Thyroid gland (tissue), 4 donors: ENCODE measurements at regions not wholly inside any gene's neighbourhood (a gene's known extent, or its start where the extent isn't known, plus 50 kb on each side); places are given as distances from the start of the nearest gene placed in this dataset.

Experiments used
- DNase-seq, 2 donors: peaks; one replicate each; pipeline ENCODE4 v3.0.0-alpha.2; 2019
- H3K27ac ChIP-seq, 3 donors: fragments of 200-600 bp; sonication (generic); 1 replicate in 2 of 3; 2 replicates in 1 of 3; pipeline ENCODE4 v1.5.1; 2016 to 2019; ENCODE audit warnings: mild to moderate bottlenecking in 1 of 3, moderate library complexity in 1 of 3
- H3K27me3 ChIP-seq: fragments of 200-600 bp; sonication (generic); one replicate; pipeline ENCODE4 v1.5.1; 2019
- H3K36me3 ChIP-seq, 2 donors: fragments of 200-600 bp; sonication (generic); one replicate each; pipeline ENCODE4 v1.5.1; 2016 to 2019
- H3K4me1 ChIP-seq, 2 donors: fragments of 200-600 bp; sonication (generic); one replicate each; pipeline ENCODE4 v1.5.1; 2017 to 2019
- H3K4me3 ChIP-seq, 3 donors: fragments of 200-600 bp; sonication (generic); replicated peaks in 1 of 3; 1 replicate in 2 of 3; 2 replicates in 1 of 3; pipeline ENCODE4 v1.5.1; 2016; ENCODE audit warnings: mild to moderate bottlenecking in 1 of 3
- H3K9me3 ChIP-seq: fragments of 200-600 bp; sonication (generic); one replicate; pipeline ENCODE4 v1.5.1; 2017
- CTCF ChIP-seq, 6 experiments: fragments of 200-600 bp in 3 of 6; fragments of 450-650 bp in 3 of 6; sonication (generic) in 3 of 6; IDR thresholded peaks; one replicate each; pipeline ENCODE4 v1.5.1; 2016 to 2019; ENCODE audit warnings: antibody characterized with exemption in 6 of 6, mild to moderate bottlenecking in 2 of 6, inconsistent platforms in 1 of 6, moderate library complexity in 1 of 6
- POLR2A ChIP-seq, 2 donors: fragments of 450-650 bp; IDR thresholded peaks; one replicate each; pipeline ENCODE4 v1.6.1; 2017; ENCODE audit warnings: antibody characterized with exemption in 2 of 2, mild to moderate bottlenecking in 2 of 2, moderate library complexity in 1 of 2
- WGBS, 2 donors: methylation state at CpG; one replicate each; pipeline ENCODE4 v1.1.5; 2017; 5-methylcytosine and 5-hydroxymethylcytosine counted together
- intact Hi-C: fragments of 100-400 bp; cut with DNase I; formaldehyde crosslinking; loops from one replicate; pipeline ENCODE4 v1.15.1; 2023

GRCh38 chr5:43981556-43981955 is 378.6 kb downstream of the NNT start:
- no peaks in the 10 kb centered on the region for H3K9me3 ChIP-seq
- TF ChIP-seq POLR2A (IDR thresholded peaks at IDR 0.05): no peak
- no peak for TF ChIP-seq CTCF (IDR thresholded peaks at IDR 0.05)
- no peak overlapping the region for H3K27ac ChIP-seq
- H3K4me3 ChIP-seq: no peak overlapping the region
- H3K36me3 ChIP-seq: no peaks in the 10 kb centered on the region
- no peaks in the 10 kb centered on the region for H3K4me1 ChIP-seq
- no peak for DNase-seq
- no peaks in the 10 kb centered on the region for H3K27me3 ChIP-seq
- intact Hi-C loops: no loop called here
- WGBS, 2 donors: 74 to 100% methylated on average over 1 to 8 of the region's 8 CpGs

GRCh38 chr5:43973908-43974307 is 370.9 kb downstream of the NNT start:
- no peaks in the 10 kb centered on the region for H3K27me3 ChIP-seq
- no peak for DNase-seq
- H3K4me3 ChIP-seq: no peak overlapping the region
- no peak for TF ChIP-seq POLR2A (IDR thresholded peaks at IDR 0.05)
- TF ChIP-seq CTCF (IDR thresholded peaks at IDR 0.05): no peak
- no peaks in the 10 kb centered on the region for H3K9me3 ChIP-seq
- H3K4me1 ChIP-seq: no peaks in the 10 kb centered on the region
- H3K36me3 ChIP-seq: no peaks in the 10 kb centered on the region
- intact Hi-C loops: no loop called here
- WGBS, 2 donors: 90% methylated on average over 2 of the region's 2 CpGs
- no peak overlapping the region for H3K27ac ChIP-seq

- no peaks in the 10 kb centered on the region for H3K27me3 ChIP-seq
- 66 to 69% methylated on average over 2 of the region's 2 CpGs for WGBS, 2 donors
- no peak overlapping the region for H3K27ac ChIP-seq
- intact Hi-C loops: no loop called here
- H3K9me3 ChIP-seq: no peaks in the 10 kb centered on the region
- no peak overlapping the region for H3K4me3 ChIP-seq
- TF ChIP-seq POLR2A (IDR thresholded peaks at IDR 0.05) (no peak), CTCF (IDR thresholded peaks at IDR 0.05) (no peak)
- no peaks in the 10 kb centered on the region for H3K36me3 ChIP-seq
- DNase-seq: no peak
- H3K4me1 ChIP-seq: no peaks in the 10 kb centered on the region
These were observed 370.3 kb downstream of the NNT start for GRCh38 chr5:43973318-43973717.

GRCh38 chr5:43967165-43967564 is 364.2 kb downstream of the NNT start:
- DNase-seq: no peak
- Histone ChIP-seq H3K36me3 (no peaks in the 10 kb centered on the region), H3K27me3 (no peaks in the 10 kb centered on the region), H3K27ac (no peak overlapping the region), H3K4me1 (no peaks in the 10 kb centered on the region), H3K9me3 (no peaks in the 10 kb centered on the region), H3K4me3 (no peak overlapping the region)
- 73% methylated on average over 1 of the region's 1 CpG for WGBS, 2 donors
- TF ChIP-seq POLR2A (IDR thresholded peaks at IDR 0.05): no peak
- TF ChIP-seq CTCF (IDR thresholded peaks at IDR 0.05): no peak
- intact Hi-C loops: no loop called here

- intact Hi-C loops: no loop called here
- 79 to 80% methylated on average over 2 of the region's 2 CpGs for WGBS, 2 donors
- TF ChIP-seq CTCF (IDR thresholded peaks at IDR 0.05) (no peak), POLR2A (IDR thresholded peaks at IDR 0.05) (no peak)
- no peak overlapping the region for H3K27ac ChIP-seq
- H3K9me3 ChIP-seq: no peaks in the 10 kb centered on the region
- DNase-seq: no peak
- H3K4me3 ChIP-seq: no peak overlapping the region
- no peaks in the 10 kb centered on the region for H3K27me3 ChIP-seq
- no peaks in the 10 kb centered on the region for H3K4me1 ChIP-seq
- H3K36me3 ChIP-seq: no peaks in the 10 kb centered on the region
These were observed 356.2 kb downstream of the NNT start for GRCh38 chr5:43959144-43959543.
